ENCODE measurements at regions not wholly inside any gene's neighbourhood (a gene's known extent, or its start where the extent isn't known, plus 50 kb on each side); places are given as distances from the start of the nearest gene placed in this dataset.
"Not testable (repeated sequence)": the region's sequence is repeated elsewhere in the genome, so short reads cannot be mapped to it uniquely, and the experiment has no call there.

DNA sequence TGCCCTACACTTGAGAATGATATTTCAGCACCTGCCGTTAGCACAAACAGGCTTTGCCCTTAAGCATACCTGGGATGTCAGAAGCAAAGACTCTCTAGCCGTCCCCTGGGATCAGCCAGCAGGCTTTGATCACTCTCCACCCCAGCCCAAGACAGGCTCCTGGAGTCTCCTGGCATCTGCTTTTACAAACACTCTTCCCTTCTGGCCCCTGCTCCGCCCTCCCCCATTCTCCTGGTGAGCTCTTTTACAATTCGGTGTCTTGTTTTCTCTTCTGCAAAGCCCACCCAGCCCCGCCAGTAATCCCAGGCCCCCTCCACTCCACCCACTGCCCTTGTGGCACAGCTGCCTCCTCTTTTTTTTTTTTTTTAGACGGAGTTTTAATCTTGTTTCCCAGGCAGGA, 50.4 kb downstream of the KATNIP start:
- no peak for DNase-seq

GRCh38 chr16:27602103-27602502, 52.2 kb downstream of the KATNIP start:
- DNase-seq: no peak

DNA sequence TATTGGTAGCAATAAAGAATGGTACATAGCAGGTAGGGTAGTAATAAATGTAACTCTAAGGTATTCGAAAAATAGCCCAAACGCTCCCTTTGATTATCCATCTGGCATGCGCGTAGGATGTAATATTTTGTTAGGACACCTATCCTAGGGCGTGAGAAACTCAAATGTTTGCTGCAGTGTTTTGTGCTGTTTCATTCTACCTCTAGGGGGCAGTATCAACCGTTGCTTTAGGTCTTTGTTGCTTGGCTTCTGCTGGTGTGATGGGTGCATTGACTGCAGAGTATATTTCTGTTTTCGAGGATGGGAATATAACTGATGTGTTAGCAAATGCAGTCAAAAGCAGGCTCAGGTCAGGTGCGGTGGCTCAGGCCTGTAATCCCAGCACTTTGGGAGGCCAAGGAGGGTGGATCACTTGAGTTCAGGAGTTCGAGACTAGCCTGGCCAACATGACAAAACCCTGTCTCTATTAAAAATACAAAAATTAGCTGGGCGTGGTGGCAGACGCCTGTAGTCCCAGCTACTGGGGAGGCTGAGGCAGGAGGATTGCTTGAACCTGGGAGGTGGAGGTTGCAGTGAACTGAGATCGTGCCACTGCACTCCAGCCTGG, 55.7 kb downstream of the KATNIP start:
- peak; percentile 36 for DNase-seq

DNA sequence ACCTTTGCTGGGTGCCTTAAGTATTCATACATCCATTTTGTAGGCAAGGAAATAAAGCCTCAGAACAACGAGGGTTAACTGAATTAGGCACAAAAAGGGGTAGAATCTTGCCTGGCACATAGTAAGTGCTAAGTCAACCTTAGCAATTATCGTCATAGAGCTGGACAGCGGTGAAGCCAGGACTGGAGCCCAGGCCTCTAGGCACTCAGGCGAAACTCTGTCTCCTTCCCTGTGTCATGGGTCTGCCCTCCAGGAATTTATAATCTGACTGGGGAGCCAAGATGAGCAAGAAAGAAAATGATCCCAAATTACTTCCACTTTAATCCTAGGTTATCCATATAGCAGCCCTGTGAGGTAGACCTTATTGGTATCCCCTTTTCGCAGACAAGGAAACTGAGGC, 61.4 kb downstream of the KATNIP start:
- no peak for DNase-seq

- no peak for DNase-seq
Observed at GRCh38 chr16:27613238-27613791, 63.4 kb downstream of the KATNIP start.

DNA sequence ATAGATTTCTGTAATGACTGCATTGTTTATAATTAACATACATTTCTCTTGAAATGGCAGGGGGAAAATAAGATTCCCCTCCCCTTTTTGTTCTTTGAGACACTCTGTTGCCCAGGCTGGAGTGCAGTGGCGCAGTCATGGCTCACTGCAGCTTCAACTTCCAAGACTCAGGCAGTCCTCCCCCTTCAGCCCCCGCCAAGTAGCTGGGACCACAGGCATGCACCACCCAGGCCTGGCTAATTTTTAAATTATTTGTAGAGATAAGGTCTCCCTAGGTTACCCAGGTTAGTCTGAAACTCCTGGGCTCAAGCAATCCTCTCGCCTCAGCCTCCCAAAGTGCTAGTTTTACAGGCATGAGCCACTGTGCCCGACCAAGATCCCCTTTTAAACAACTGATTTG, 67.7 kb downstream of the KATNIP start:
- DNase-seq: no peak

DNA sequence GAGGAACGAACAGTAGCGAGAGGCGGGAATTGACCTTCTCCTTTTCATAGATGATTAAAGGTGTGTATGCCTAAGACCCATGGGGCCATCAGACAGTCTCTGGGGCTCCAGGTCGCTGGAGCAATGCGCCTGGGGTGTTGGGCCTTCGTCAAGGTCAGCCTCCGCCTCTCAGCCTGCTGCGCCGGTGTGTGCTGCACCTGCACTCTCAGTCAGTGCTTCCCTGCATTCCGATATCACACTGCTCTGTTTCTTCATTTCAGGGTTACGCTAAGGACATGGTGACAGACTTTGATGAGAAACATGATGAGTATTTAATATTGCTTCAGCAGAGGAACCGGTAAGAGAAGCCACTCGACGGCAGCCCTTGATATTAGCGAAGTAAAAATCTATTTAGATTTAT, 68.2 kb downstream of the KATNIP start:
- no peak for DNase-seq

- DNase-seq: no peak
Observed at GRCh38 chr16:27618606-27619327, 68.8 kb downstream of the KATNIP start.

DNA sequence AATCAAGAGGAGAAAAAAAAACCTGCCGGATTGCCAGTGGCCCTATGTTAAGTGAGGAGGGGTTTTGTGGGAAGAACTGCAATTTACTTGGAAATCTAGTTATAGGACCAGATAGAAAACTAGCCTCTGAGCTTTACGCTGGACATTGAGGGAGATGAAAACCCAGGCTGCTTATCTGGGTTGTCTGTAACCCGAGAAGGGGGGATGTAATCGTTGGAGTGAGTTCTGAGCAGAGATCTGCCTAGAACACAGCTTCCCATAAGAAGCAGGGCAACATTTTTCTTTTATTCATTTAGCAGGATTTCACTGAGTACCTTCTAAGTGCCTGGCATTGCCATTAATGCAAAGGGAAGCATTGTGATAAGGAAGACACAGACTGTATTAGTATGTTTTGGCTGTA, 70.6 kb downstream of the KATNIP start:
- no peak for DNase-seq

- no peak for DNase-seq
Observed at GRCh38 chr16:27624154-27625049, 74.5 kb downstream of the KATNIP start.

DNA sequence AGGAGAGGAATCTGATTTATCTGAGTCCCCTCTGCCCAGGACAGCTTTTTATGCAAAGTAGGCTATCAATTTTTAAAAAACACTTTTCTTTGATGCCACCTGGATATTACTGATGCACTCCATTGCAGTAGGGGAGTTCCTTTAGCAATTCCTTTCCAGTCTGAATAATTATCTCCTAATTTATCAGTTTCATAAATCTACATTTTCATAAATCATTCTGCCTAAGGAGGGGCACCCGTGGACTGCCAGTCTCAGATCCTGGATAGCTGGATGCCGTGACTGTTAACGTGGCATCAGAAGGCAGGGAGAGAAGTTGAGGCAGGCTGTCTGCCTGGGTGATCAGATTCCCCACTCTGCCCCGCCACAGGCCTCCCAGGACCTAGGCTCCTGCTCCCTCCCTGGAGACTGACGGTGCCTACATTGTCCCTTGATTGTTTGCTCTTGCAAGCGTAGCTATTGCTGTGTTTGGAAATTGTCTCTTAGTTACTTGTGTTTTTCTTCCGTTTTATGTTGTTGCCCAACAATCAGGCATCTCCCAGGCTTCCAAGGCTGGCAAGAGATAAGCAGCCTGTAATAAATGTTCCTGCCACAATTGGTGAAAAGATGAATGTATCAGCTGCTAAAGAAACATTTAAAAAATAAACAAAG, 75.2 kb downstream of the KATNIP start:
- no peak for DNase-seq

DNA sequence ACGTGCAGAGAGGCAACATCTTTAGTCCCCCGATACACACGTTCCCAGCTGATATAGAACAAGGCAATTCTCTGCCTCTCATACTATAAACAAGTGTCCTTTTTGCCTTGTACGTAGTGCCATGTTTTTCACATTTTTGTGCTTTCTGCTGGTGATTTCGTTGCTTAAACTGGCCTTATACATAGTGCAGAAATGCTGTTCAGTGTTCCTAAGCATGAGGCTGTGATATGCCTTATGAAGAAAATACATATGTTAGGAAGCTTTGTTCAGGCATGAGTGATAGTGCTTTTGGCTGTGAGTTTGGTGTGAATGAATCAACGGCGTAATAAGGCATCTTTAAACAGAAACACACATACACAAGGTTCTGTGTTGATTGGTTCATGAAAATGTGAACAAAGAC, 77.2 kb downstream of the KATNIP start:
- no peak for DNase-seq

GRCh38 chr16:27628241-27628942, 78.4 kb downstream of the KATNIP start:
- no peak for DNase-seq

DNA sequence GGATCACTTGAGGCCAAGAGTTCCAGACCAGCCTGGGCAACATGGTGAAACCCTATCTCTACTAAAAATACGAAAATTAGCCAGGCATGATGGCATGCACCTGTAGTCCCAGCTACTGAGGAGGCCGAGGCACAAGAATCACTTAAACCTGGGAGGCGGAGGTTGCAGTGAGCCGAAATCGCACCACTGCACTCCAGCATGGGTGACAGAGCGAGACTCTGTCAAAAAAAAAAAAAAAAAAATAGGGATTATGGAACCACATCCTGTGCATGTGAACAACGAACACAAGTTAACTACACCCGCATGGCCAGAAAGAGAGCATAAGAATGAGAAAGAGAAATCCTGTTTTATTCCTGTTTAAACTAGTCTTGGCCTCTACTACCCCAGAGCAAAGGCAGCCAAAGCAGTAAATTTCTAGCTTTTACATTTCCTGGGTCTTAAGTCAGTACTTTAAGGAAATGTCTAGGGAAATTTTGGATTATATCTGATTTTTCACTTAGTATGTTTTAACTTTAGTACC, 79.1 kb downstream of the KATNIP start:
- not testable (repeated sequence) for DNase-seq

DNA sequence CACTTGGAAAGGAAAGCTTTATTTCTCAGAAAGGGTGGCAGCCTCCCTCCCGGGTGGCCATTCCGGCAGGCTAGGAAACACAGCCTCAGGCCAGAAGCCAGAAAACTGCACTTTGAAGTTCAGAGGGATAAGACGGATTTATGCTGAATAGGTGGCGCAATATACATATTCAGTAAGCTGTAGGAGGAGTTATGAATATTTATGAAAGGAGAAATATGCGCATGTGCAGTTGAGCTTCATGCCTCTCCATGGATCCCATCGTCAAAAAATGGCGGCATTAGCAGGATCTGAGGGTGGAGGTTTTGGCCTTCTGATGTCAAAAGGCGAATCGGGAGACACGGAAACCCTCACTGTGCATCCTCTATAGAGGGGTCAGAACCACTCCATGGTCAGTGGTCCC, 82.3 kb downstream of the KATNIP start:
- no peak for DNase-seq

DNA sequence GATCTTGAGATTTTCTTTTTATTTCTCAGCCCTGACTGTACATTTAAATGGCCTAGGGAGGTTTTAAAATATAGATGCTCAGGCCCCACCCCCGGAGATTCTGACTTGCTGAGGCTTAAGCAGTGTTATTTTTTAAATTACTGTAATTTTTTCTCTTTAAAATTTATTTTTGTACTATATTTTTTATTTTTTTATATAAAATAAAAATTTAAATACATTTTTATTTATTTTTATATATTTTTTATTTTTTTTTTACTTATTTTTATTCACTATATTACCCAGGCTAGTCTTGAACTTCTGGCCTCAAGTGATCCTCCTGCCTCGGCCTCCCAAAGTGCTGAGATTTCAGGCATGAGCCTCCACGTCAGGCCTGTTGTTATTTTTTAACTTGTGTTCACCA, 83.3 kb downstream of the KATNIP start:
- no peak for DNase-seq

DNA sequence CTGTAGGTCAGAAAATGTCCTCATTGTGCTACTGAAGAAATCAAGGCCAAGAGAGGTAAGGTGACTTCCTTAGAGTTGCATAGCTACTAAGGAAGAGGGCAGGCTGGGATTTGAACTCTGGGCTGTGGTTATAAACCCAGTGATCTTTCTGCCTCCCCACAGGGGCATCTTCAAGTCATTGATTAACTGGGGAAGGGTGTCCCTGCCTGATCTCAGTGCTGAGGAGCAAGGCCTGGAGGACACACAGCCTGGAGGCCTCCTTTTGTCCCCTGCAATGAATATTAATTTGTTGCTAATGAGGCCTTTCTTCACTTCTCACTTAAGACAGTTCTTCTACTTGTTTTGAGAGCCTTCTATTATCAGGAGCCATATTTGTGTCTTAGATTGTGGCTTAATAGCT, 83.8 kb downstream of the KATNIP start:
- DNase-seq: no peak

DNA sequence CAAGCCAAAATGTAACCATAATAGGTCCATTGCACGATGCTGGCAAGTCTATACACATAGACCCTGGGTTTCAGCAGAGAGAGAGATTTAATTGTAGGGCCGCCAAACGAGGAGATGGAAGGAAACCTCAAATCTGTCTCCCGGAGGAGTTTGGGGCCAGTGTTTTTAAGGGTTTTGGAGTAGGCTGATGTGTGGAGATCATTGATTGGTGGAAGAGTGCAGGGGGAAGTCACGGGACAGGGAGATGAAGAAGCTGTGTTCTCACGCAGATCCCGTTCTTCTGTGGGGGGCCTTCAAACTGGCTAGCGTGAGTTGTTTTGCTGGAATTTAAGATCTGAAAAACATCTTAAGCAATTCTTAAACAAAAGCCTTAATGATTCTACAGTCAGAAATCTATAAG, 84.8 kb downstream of the KATNIP start:
- DNase-seq: no peak

GRCh38 chr16:27636453-27637240, 86.7 kb downstream of the KATNIP start:
- no peak for DNase-seq

DNA sequence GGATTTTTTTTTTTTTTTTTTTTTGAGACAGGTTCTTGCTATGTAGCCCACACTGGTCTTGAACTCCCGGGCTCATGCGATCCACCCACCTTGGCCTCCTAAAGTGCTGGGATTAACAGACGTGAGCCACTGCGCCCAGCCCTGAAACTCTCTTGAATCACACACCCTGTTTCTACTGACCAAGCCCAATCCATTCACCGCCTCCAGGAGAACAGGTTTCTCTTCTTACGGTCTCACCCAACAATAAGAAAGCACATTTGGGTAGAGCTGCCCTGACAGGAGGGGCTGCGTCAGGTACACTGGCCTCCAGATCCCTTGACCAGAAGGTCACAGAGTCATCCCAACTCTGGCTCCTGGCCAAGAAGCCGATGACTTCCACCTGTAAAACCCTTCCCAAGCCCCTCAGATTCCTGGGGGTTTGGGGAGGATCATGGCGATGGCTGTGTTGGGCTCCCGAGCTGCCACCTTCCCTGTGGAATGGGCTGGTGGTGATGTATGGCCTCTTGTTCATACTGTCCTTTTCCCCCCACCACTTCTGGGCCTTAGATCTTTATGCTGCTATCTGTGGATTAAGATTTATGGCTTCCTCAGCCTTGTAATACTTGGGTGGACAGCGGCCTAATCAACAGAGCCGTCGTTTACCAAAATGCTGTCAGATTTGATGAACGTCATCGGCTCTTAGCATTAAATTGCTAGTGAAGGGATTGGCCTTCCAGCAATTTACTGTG, 89.1 kb downstream of the KATNIP start:
- no peak for DNase-seq

All from NCI-H510A treated with DMSO at 0.1 percent for 48 hours (cell line).